Endothelial cell of hepatic sinusoid (primary cell): ENCODE measurements at regions not wholly inside any gene's neighbourhood (a gene's known extent, or its start where the extent isn't known, plus 50 kb on each side); places are given as distances from the start of the nearest gene placed in this dataset.
"Not testable (repeated sequence)": the region's sequence is repeated elsewhere in the genome, so short reads cannot be mapped to it uniquely, and the experiment has no call there.

Experiments used
- in situ Hi-C: cut with HindIII; loops from 2 replicates; pipeline ENCODE4 v1.10.0; 2017; ENCODE audit warnings: low sequenced_read_pairs

- in situ Hi-C loops, result loop anchor here (5.0 kb wide), 1 partner anchor 61 kb away; no protein-coding TSS in a partner anchor
Measured at GRCh38 chr11:64428693-64429092, 69.7 kb downstream of the RPS6KA4 start.

GRCh38 chr11:64429970-64430369 lies 71.0 kb downstream of the RPS6KA4 start:
- in situ Hi-C loops, result loop anchor here (5.0 kb wide), 1 partner anchor 63 kb away; no protein-coding TSS in a partner anchor

GRCh38 chr11:64430645-64431044 lies 71.7 kb downstream of the RPS6KA4 start:
- in situ Hi-C loops, result no loop called here

- in situ Hi-C loops, result no loop called here
Measured at GRCh38 chr11:64436000-64436399, 77.0 kb downstream of the RPS6KA4 start.

- in situ Hi-C loops, result no loop called here
Measured at GRCh38 chr11:64437426-64437825, 78.5 kb downstream of the RPS6KA4 start.

- in situ Hi-C loops, result no loop called here
Measured at GRCh38 chr11:64438986-64439771, 80.2 kb downstream of the RPS6KA4 start.

- in situ Hi-C loops, result not testable (repeated sequence)
Measured at GRCh38 chr11:64439772-64440491, 81.0 kb downstream of the RPS6KA4 start.

- in situ Hi-C loops, result no loop called here
Measured at GRCh38 chr11:64441127-64441526, 82.2 kb downstream of the RPS6KA4 start.

GRCh38 chr11:64443001-64443400 lies 84.0 kb downstream of the RPS6KA4 start:
- in situ Hi-C loops, result no loop called here

- in situ Hi-C loops, result no loop called here
Measured at GRCh38 chr11:64444838-64445441, 86.0 kb downstream of the RPS6KA4 start.

GRCh38 chr11:64445651-64446050 lies 86.7 kb downstream of the RPS6KA4 start:
- in situ Hi-C loops, result no loop called here

GRCh38 chr11:64447831-64448598 lies 89.1 kb downstream of the RPS6KA4 start:
- in situ Hi-C loops, result no loop called here

- in situ Hi-C loops, result no loop called here
Measured at GRCh38 chr11:64448599-64449380, 89.8 kb downstream of the RPS6KA4 start.

- in situ Hi-C loops, result no loop called here
Measured at GRCh38 chr11:64449381-64450167, 90.6 kb downstream of the RPS6KA4 start.

GRCh38 chr11:64450168-64450560 lies 91.2 kb downstream of the RPS6KA4 start:
- in situ Hi-C loops, result no loop called here

- in situ Hi-C loops, result no loop called here
Measured at GRCh38 chr11:64451856-64452255, 92.9 kb downstream of the RPS6KA4 start.

- in situ Hi-C loops, result no loop called here
Measured at GRCh38 chr11:64453466-64453865, 94.5 kb downstream of the RPS6KA4 start.

- in situ Hi-C loops, result loop anchor here (5.0 kb wide), 1 partner anchor 77 kb away; no protein-coding TSS in a partner anchor
Measured at GRCh38 chr11:64455456-64456261, 96.7 kb downstream of the RPS6KA4 start.
